A172 (cell line): ENCODE measurements at regions not wholly inside any gene's neighbourhood (a gene's known extent, or its start where the extent isn't known, plus 50 kb on each side); places are given as distances from the start of the nearest gene placed in this dataset.

Experiments used
- DNase-seq: peaks from one replicate; pipeline ENCODE4 v3.0.0-alpha.2; 2015; ENCODE audit warnings: low spot score

GRCh38 chr11:42591841-42592240 is 720.0 kb upstream of the API5 start:
- no peak for DNase-seq

- DNase-seq: no peak
These were observed 718.4 kb upstream of the API5 start for GRCh38 chr11:42593441-42593840.

GRCh38 chr11:42595876-42596275 is 715.9 kb upstream of the API5 start:
- no peak for DNase-seq

GRCh38 chr11:42596576-42597145 is 715.1 kb upstream of the API5 start:
- DNase-seq: no peak

- DNase-seq: no peak
These were observed 713.5 kb upstream of the API5 start for GRCh38 chr11:42598341-42598740.

- DNase-seq: no peak
These were observed 691.0 kb upstream of the API5 start for GRCh38 chr11:42620796-42621195.

GRCh38 chr11:42625757-42626665 is 685.8 kb upstream of the API5 start:
- no peak for DNase-seq

GRCh38 chr11:42631220-42631843 is 680.5 kb upstream of the API5 start:
- DNase-seq: peak; percentile 8

- DNase-seq: no peak
These were observed 664.8 kb upstream of the API5 start for GRCh38 chr11:42646959-42647358.

- no peak for DNase-seq
These were observed 663.8 kb upstream of the API5 start for GRCh38 chr11:42647993-42648392.

- no peak for DNase-seq
These were observed 660.2 kb upstream of the API5 start for GRCh38 chr11:42651621-42652020.

- no peak for DNase-seq
These were observed 654.6 kb upstream of the API5 start for GRCh38 chr11:42657169-42657568.

GRCh38 chr11:42661942-42662341 is 649.9 kb upstream of the API5 start:
- no peak for DNase-seq

GRCh38 chr11:42669248-42669976 is 642.4 kb upstream of the API5 start:
- DNase-seq: no peak

- DNase-seq: no peak
These were observed 637.4 kb upstream of the API5 start for GRCh38 chr11:42674436-42674835.

GRCh38 chr11:42707541-42707940 is 604.3 kb upstream of the API5 start:
- no peak for DNase-seq

GRCh38 chr11:42709216-42709615 is 602.6 kb upstream of the API5 start:
- no peak for DNase-seq

GRCh38 chr11:42713279-42713678 is 598.5 kb upstream of the API5 start:
- DNase-seq: no peak

GRCh38 chr11:42713753-42714152 is 598.0 kb upstream of the API5 start:
- DNase-seq: no peak

GRCh38 chr11:42720716-42721563 is 590.9 kb upstream of the API5 start:
- no peak for DNase-seq

GRCh38 chr11:42727879-42728278 is 583.9 kb upstream of the API5 start:
- DNase-seq: no peak
